Colon (tissue), 2 donors: ENCODE measurements at regions not wholly inside any gene's neighbourhood (a gene's known extent, or its start where the extent isn't known, plus 50 kb on each side); places are given as distances from the start of the nearest gene placed in this dataset.

ENCODE experiments used
- FAIRE-seq: peaks from 2 replicates; lab custom pipeline; 2012; peaks lifted over from hg19 to GRCh38; lab: Jason Lieb, UNC
- donor health status: control.
- donor health status: control.

DNA sequence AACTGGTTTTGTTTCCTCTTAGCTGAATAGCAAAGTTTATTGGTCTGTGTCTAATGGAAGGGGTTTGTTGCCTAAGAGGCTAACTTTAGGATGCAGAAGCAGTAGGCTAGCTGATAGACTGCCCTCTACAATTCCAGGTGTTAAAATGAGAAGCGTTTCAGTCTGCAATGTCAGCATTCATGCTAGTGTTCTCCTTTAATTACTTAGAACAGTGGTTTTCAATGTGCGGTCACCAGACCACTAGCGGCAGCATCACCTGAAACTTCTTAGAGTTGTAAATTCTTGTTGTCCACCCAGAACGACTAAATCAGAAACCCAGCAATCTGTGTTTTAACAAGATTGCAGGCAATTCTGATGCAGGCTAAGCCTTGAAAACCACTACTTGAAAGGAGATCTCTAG lies 392.9 kb downstream of the IPMK start:
- FAIRE-seq = no peak

DNA sequence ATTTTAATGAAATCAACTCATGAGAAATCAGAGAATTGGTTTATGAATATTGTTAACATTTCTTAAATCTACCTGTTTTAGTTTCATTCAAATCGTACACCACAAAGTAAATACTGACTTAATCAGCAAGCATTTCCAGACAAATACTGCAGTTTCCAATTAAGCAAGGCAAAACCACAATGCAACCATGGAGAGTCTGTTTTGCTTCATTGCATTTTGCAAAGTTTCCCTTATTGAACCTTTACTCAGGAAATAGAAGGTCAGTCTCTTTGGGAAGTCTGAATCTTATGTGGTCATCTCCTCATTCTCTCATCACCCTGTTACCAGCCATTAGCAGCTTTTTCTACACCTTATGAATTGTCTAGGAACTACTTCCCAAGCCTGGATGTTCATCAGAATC lies 400.5 kb downstream of the IPMK start:
- no peak for FAIRE-seq

DNA sequence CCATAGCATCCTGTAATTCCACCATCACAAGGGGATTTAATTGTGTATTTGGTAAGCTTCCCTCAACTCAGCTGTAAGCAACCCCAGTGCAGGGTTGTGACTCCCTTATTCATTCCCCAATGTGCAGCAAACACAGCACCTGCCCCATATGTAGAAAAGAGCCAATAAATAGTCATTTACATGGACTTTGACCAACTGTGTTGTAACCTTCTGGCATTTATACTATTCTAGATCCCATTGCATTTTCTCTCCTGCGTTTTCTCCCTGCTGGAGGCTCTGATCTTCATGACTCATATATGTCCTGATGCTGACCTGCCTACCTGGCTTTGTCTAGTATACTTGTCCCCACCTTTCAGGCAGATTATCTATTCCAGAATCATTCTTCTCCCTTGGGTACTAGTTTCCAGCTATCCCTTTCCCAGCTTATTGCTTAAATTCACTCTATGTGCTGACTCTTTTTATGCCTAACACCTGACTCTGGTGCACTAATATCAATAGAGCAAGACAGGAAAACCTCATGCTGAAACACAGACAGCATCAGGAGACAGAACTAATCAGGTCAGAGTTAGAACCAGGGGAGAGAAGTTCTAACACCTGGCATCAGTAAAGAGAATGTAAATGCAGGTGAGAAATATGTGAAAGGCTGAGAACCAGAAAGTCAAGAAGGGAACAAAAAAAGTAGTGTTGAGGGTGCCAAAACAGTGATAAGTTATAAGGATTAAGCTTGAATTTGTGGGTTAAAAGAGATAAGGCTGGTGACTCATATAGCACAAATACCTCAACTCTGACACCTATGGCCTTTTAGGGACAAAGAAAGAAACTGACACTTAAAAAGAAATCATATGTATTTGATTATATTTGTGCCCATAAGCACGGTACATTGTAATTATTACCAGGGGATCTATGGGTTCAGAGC lies 402.7 kb downstream of the IPMK start:
- FAIRE-seq = no peak

DNA sequence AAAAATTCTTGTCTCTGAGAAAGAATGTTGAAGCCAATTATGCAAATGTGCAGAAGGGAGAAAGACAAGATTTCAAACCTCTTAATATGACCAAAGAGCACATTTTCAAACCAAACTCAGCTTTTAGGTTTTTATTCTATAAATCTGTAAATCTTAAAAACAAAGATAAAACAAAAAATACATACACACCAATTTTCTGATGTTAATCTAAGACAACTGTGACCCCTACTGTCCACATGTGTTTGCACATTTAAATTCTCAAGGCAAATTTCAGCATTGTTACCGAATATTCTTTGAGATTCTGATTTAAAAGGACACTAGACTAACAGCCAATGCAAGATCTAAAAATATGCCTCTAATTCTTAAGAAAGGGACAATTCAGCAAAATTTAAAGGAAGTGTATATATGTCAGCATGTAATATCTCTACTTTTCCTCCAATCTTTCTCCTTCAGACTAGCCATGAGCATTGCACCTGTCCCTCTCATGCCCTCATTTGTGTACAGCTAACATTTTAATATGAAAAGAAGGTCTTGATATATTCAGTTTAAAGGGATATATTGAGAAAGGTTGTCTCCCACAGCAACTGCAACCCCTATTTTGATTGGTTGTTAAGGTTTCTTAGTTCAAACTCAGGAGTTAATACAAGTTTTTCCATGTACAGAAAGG lies 417.9 kb downstream of the IPMK start:
- no peak for FAIRE-seq

DNA sequence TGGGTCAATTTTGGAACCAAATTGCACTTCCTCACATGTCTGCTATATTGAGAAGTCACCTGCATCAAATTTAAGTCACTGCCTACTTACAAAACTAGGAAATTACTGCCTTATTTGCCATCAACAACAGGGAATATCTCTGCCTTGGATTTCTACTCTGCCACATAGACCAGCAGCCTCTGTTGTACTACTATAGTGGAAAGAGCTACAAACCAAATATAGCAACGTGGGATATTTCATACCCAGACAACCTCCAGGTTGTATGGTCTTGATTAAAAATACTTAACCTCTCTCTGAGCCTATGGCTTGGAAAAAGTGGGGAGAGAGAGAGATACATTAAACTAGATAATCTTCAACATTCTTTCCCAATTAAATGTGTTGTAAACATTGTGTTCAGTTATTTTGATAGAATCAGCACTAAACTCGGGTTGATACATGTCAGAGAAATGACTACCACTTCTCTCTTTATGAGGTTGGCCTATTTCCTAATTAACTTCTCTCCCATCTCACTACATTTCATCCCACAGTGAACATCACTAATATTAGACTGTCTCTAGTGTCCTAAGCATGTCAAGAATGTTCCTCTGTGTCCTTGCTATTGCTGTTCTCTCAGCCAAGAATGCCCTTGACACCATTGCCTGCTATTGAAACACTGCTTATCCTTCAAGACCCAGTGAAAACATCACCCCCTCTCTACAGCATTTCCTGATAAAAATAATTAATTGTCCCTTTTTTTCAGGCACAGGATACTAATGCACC lies 421.2 kb downstream of the IPMK start:
- FAIRE-seq = no peak

DNA sequence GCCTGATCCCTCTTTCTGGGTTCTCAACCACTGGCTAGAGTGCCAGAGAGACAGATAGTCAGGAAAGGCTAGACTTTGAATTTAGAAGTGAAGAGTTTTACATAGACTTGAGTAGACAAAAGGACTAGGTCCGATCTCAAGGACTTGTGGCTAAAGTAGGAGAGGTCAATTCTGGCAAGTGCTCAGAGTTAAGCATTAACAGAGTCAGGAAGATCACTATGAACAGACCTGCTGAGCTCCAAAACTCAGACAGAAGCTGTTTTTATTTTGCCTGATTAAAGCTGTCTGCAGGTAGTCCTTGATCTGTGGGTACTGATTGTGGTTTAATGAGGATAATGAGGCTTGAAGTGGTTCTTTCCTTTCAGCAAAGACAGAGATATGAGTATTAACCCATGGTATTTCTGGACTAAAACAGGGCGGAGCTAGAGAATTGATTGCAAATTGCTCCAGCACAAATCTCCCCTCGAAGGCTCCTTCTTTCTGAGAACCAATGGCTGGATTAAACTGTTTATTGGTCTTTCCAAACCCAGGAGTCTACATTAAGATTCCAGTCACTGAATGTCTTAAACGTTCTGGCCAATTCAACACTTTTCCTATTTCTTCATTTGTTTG lies 423.2 kb downstream of the IPMK start:
- no peak for FAIRE-seq

DNA sequence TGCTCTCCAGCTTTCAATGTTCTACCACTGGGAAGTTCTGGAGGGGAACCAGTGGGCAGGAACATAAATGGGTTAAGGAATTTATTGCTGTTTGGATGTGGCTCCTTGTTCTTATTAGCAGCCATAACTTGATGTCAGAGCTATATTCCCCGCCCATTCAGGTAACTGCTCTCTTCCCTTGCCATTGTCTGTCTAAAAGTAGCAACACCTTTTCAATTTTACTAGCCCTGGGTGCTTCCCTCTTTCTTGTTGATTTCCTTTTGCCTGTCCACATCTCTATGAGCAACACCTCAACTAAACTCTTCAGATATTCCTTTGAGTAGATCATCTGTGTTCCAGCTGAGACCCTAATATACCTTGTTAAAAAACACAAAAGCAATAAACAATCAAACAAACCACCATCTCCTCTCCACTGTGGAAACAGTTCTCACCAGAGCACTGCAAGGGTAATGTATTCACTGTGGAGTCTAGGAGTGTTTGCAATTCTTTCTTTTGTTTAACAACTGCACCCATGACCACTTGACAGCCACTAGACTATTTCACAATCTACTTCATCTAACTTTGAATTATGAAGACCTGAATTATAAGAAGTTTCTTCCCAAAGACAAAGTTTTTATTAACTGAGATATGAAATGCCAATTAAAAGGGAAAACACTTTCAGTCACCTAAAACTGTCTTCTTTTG lies 436.7 kb downstream of the IPMK start:
- no peak for FAIRE-seq

DNA sequence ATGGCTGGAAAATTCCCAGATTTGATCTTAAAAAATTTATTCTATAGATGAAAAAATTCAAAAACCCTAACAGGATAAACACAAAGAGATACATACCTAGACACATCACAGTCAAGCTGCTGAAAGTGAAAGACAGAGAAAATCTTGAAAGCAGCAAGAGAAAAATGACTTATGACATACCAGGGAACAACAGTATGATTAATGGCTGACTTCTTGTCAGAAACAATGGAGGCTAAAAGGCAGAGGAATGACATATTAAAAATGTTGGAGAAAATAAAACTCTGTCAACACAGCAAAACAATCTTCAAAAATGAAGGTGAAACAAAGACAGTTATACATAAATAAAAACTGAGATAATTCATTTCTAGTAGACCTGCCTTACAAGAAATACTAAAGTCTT lies 442.7 kb downstream of the IPMK start:
- no peak for FAIRE-seq

DNA sequence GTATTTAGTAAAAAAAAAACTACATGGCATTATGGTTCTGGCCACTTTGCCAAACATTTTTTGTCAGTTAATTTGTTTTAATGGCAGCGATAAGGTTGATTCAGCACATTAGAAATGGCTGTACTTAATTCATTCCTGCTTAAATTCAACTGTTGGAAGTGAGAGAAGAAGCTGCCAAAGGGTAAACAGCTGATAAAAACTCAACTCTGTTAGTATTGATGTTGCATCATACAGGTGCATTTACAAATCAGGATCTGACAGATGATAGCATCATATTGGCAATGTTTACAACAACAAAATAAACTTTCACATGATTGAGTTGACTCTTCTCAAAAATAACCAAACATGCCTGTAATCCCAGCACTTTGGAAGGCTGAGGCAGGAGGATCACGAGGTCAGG lies 444.3 kb downstream of the IPMK start:
- FAIRE-seq = no peak

DNA sequence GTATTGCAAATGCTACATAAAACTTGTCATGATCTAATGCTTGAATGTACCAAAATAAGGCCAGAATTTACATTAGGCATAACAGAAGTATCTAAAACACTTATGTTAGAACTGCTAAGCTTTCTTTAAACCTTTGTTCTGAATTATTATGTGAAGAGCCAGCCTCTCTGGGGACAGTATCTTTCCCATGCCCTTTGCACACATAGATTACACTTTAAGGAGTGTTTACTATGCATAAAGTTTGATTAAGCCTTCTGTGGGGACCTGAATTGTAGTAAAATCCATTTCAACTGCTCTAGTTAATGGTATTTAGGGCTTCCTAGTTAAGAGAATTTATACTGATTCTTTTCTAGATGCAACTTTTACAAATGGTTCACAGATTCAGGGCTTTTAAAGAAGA lies 444.7 kb downstream of the IPMK start:
- no peak for FAIRE-seq

DNA sequence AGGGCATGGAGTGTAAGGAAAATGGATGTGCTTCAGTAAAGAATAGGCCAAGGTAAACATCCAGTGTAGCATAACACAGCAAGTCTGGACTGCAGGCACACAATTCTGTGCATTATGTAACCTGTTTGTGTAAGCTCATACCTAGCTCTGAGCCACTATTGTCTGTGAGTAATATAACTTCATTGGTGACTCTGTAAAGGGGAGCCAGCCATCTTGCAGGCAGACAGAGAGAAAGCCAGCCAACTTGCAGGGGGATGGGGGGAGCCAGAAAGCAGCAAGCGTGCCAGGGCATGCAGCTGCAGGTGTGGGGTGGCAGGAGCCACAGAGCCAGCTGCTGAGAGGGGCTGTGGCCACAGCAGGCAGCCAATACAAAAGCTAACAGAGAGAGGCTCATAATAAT lies 449.2 kb downstream of the IPMK start:
- no peak for FAIRE-seq

DNA sequence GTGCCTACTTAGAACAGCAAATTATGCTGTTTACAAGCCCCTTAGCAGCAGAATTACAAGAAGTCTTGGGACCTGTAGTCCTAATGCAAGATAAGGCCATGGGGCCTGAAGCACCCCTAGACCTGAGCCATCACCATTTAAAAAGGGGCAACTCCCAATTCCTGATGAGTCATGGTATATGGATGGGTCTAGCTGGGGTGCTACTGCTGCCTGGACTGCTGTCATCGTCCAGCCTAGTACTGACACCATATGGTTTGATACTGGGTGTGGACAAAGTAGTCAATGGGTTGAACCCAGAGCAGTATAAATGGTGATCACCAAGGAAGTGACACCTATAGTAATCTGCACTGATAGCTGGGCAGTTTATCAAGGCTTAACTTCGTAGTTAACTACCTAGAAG lies 450.0 kb downstream of the IPMK start:
- no peak for FAIRE-seq

DNA sequence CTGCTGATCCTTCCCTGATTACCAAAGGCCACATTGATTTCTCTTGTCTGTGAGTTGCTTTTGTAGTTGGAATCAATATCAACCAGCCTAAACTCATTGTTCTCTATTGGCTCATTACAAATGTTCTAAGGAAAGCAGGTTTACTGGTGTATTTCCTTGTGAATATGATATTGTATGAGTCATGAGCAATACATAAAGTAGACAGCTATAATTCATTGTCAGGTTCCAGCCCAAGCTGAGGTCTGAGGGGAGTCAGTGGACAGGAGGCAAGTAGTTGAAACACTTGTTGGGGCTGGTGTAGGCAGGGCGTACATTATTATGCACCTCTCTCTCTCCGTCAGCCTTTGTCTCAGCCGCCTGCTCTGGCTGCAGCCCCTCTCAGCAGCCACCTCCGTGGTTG lies 451.7 kb downstream of the IPMK start:
- no peak for FAIRE-seq

DNA sequence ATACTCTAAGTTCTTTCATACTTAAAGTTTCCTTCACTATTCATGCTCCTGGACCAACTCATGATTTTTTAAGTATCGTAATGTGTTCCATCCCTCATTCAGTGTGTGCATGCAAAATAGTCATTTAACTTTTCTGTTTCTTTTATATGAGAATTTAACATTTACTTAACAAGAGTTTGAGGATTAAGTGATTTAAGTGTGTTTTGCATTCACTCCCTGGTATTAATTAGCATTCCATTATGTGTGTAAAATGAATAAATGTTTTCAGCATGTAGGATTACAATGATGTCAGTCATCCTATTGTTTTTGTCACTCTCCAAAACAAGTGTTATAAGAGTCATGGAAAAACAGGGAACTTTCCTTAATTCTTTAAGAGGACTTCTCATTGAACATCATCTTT lies 457.7 kb downstream of the IPMK start:
- no peak for FAIRE-seq

DNA sequence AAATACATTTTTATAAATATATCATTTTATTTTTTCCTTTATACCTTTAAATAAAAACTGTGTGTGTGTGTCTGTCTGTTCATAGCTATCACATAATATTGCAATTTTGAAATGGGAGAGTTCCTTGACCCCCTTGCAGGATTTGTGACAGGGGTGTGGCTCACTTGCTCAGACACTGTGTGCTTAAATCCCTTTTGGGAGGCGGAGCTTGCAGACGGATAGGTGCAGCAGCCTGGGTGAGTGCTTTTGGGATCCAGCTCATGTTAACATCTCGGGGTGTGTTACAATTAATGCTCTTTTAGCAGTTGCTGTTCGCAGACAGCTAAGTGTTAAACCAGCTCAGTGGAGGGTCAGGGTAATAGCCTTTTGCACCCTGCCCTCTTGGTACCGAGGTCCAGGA lies 459.8 kb downstream of the IPMK start:
- FAIRE-seq = no peak

DNA sequence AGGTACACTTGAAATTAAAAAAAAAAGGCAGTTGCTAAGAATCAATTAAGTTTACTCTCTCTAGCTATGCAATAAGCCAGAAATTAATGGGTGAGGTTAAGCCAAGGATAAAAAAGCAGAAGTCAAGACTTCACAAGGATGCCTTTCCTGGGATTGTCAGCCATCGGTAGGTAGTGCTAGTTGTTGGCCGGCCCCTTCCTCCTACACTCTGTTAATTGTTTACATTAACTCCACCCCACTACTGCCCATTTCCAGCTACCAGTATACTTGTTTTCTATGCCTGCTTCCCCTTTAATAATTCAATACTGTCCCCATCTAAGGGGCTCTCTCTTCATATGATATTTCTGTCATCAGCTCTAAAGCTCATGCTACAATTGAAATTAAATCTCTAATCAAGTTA lies 461.0 kb downstream of the IPMK start:
- no peak for FAIRE-seq

DNA sequence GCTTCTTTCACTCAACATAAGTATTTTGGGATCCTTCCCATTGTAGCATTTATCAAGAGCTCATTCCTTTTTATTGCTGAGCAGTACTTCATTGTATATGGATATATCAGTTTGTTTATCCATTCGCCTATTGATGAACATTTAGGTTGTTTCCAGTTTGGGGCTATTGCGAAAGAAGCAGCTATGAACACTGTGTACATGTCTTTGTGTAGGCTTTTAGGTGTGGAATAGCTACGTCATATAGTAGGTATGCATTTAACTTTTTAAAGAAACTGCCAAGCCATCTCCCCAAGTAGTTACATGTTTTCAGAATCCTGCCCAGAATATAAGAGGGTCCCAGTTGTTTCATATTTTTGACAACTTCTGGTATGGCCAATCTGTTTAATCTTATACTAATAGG lies 468.1 kb downstream of the IPMK start:
- no peak for FAIRE-seq

DNA sequence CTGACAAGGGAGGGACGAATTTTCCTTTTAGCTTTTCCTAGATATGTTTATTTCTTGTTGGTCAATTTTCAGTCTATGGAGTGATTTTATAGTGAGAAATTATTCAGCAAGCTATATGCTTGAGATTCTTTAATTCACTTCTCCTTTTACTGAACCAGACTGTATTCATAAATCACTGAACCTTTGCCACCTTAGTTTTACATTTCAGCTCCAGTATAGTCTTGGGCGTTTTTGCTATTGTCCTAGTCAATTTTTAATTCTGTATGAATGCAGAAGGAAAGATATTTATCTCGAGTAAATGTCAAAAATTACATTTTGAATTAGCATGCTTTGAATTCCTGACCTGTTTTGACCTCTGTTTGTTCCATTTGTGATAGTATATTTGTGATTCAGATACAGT lies 468.9 kb downstream of the IPMK start:
- FAIRE-seq = no peak

DNA sequence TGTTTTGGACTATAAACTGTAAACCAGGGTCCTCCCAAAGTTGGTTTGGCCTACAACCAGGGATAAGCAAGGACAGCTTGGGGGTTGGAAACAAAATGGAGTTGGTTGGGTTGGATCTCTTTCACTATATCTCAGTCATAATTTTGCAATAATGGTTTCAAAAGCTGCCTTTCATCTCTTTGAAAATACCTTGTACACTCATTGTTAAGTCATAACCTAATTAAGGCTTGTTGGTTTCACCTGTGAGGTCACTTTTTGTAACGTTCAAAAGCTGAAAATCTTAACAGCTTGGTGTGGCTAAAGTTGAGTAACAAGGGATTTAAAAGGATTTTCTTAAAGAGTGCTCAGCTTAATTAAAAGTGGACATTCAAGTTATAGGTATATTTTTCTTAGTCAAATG lies 476.1 kb downstream of the IPMK start:
- no peak for FAIRE-seq

DNA sequence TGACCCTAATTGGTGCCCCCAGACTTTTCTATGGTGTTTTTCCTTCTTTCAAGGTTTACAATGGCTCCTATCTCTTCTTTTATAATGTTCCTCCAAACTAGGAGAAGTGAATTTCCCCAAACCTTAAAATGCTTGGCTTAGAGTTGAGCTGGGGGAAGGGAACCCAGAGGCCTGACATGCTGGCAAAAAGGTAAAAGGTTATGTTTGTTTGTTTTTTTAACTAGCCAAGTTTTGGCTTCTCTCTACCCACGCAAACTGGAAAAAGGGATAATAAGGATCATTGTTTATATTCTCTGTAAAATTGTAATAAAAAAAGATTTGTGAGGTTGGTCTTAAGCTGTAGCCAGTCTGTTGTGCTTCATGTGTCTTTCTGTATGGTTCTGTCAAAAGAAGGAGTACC lies 477.0 kb downstream of the IPMK start:
- no peak for FAIRE-seq

DNA sequence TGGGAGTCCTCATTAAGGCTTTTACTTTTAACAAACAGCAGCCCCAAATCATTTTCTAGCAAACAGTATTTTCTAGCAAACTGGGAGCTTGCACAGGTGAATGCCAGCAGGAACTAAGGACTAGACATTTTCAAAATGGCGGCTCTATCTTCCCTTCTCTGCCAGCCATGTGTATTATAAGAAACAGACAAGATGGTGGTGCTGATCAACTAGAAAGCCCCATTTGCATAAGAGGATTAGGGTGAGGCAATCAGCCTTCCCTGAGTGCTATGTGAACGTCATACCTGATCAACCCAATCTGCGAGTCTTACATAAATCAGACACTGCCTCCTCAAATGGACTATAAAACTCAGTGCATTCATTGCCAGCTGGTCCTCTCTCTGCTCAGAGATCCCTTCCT lies 479.6 kb downstream of the IPMK start:
- no peak for FAIRE-seq
